Cardiac septum (tissue), 1 donor: ENCODE measurements at regions not wholly inside any gene's neighbourhood (a gene's known extent, or its start where the extent isn't known, plus 50 kb on each side); places are given as distances from the start of the nearest gene placed in this dataset.

Source experiments
- DNase-seq: peaks from one replicate; pipeline ENCODE4 v3.0.0-alpha.2; 2020; ENCODE audit warnings: low spot score
- intact Hi-C: fragments of 100-400 bp; cut with DNase I; formaldehyde crosslinking; loops from one replicate; pipeline ENCODE4 v1.14.0; 2022
- donor health status: DM: no; HTN: no; CAD: no.

GRCh38 chr4:14877246-14878225 lies 124.7 kb upstream of the CPEB2 start:
- intact Hi-C loops, result no loop called here
- no peak for DNase-seq

- no peak for DNase-seq
- intact Hi-C loops, result no loop called here
Measured at GRCh38 chr4:14878681-14879080, 123.6 kb upstream of the CPEB2 start.

- no peak for DNase-seq
- intact Hi-C loops, result no loop called here
Measured at GRCh38 chr4:14879683-14880082, 122.6 kb upstream of the CPEB2 start.

GRCh38 chr4:14880805-14881204 lies 121.5 kb upstream of the CPEB2 start:
- no peak for DNase-seq
- intact Hi-C loops, result no loop called here

GRCh38 chr4:14883166-14883565 lies 119.1 kb upstream of the CPEB2 start:
- intact Hi-C loops, result no loop called here
- DNase-seq, result no peak

GRCh38 chr4:14883661-14884060 lies 118.6 kb upstream of the CPEB2 start:
- no peak for DNase-seq
- intact Hi-C loops, result no loop called here

GRCh38 chr4:14887842-14888433 lies 114.3 kb upstream of the CPEB2 start:
- intact Hi-C loops, result no loop called here
- DNase-seq, result no peak

- no peak for DNase-seq
- intact Hi-C loops, result no loop called here
Measured at GRCh38 chr4:14888790-14889572, 113.3 kb upstream of the CPEB2 start.

GRCh38 chr4:14892563-14892962 lies 109.7 kb upstream of the CPEB2 start:
- DNase-seq, result no peak
- intact Hi-C loops, result no loop called here

GRCh38 chr4:14893713-14894112 lies 108.6 kb upstream of the CPEB2 start:
- no peak for DNase-seq
- intact Hi-C loops, result no loop called here

- no peak for DNase-seq
- intact Hi-C loops, result no loop called here
Measured at GRCh38 chr4:14894392-14895292, 107.6 kb upstream of the CPEB2 start.

GRCh38 chr4:14896656-14897175 lies 105.6 kb upstream of the CPEB2 start:
- intact Hi-C loops, result no loop called here
- DNase-seq, result no peak

- no peak for DNase-seq
- intact Hi-C loops, result no loop called here
Measured at GRCh38 chr4:14897217-14897616, 105.1 kb upstream of the CPEB2 start.

GRCh38 chr4:14898989-14899388 lies 103.3 kb upstream of the CPEB2 start:
- intact Hi-C loops, result no loop called here
- no peak for DNase-seq

GRCh38 chr4:14902342-14902741 lies 99.9 kb upstream of the CPEB2 start:
- DNase-seq, result no peak
- intact Hi-C loops, result no loop called here

- intact Hi-C loops, result no loop called here
- DNase-seq, result no peak
Measured at GRCh38 chr4:14903321-14903720, 99.0 kb upstream of the CPEB2 start.

- no peak for DNase-seq
- intact Hi-C loops, result no loop called here
Measured at GRCh38 chr4:14906805-14907204, 95.5 kb upstream of the CPEB2 start.

- no peak for DNase-seq
- intact Hi-C loops, result no loop called here
Measured at GRCh38 chr4:14908635-14909034, 93.6 kb upstream of the CPEB2 start.

- DNase-seq, result no peak
- intact Hi-C loops, result no loop called here
Measured at GRCh38 chr4:14910411-14910810, 91.9 kb upstream of the CPEB2 start.
